Caco-2 (cell line): ENCODE measurements at regions not wholly inside any gene's neighbourhood (a gene's known extent, or its start where the extent isn't known, plus 50 kb on each side); places are given as distances from the start of the nearest gene placed in this dataset.

Experiments used
- BruUV-seq: library from RNA; stranded (reverse); fragments of 400-500 nt; replicated peaks from 2 replicates; lab custom pipeline; 2021; lab: Mats Ljungman, UMichigan
- CTCF ChIA-PET: fragments of 300-600 bp; sonication (Branson Sonifier 250); formaldehyde crosslinking; loops from one replicate; lab custom pipeline; 2022; ENCODE audit warnings: antibody characterized with exemption; lab: Charles Lee
- POLR2A ChIA-PET: fragments of 300-600 bp; sonication (Branson Sonifier 250); formaldehyde crosslinking; loops from one replicate; lab custom pipeline; 2022; ENCODE audit warnings: antibody characterized with exemption; lab: Charles Lee
- DNase-seq, 2 experiments: peaks; one replicate each; pipeline versions ENCODE4 v3.0.0 to v3.0.0-alpha.2; 2020 to 2022
- H3K27me3 ChIP-seq: replicated peaks from 2 replicates; pipeline ENCODE4 v1.6.0; 2011; ENCODE audit warnings: low read length; ENCODE audit not compliant: control insufficient read depth, insufficient read depth
- H3K36me3 ChIP-seq: 2 replicates; pipeline ENCODE4 v1.5.1; 2011; ENCODE audit warnings: low read length; ENCODE audit not compliant: control insufficient read depth, insufficient read depth
- H3K4me1 ChIP-seq: fragments of 250-450 bp; sonication (Bioruptor Pico); 2 replicates; pipeline ENCODE4 v1.5.1; 2020; ENCODE audit warnings: mild to moderate bottlenecking
- H3K4me3 ChIP-seq: 2 replicates; pipeline ENCODE4 v1.5.1; 2011; ENCODE audit warnings: low read depth, mild to moderate bottlenecking, control low read depth, low read length
- H3K9me3 ChIP-seq: fragments of 250-450 bp; sonication (Bioruptor Pico); 2 replicates; pipeline ENCODE4 v1.5.1; 2020; ENCODE audit warnings: mild to moderate bottlenecking, moderate library complexity
- H3K27ac Mint-ChIP-seq: one replicate; pipeline ENCODE4 v1.8.0; 2022; ENCODE audit warnings: mixed read lengths; ENCODE audit not compliant: unreplicated experiment
- H3K27me3 Mint-ChIP-seq: one replicate; pipeline ENCODE4 v1.8.0; 2022; ENCODE audit warnings: mixed read lengths; ENCODE audit not compliant: insufficient read depth, unreplicated experiment
- H3K36me3 Mint-ChIP-seq: one replicate; pipeline ENCODE4 v1.8.0; 2022; ENCODE audit warnings: mild to moderate bottlenecking, mixed read lengths; ENCODE audit not compliant: insufficient read depth, unreplicated experiment
- H3K4me1 Mint-ChIP-seq: one replicate; pipeline ENCODE4 v1.8.0; 2022; ENCODE audit warnings: low read depth, mixed read lengths; ENCODE audit not compliant: unreplicated experiment
- H3K4me3 Mint-ChIP-seq: one replicate; pipeline ENCODE4 v1.8.0; 2022; ENCODE audit warnings: mild to moderate bottlenecking, moderate library complexity, mixed read lengths; ENCODE audit not compliant: unreplicated experiment
- H3K9me3 Mint-ChIP-seq: one replicate; pipeline ENCODE4 v1.8.0; 2022; ENCODE audit warnings: mixed read lengths; ENCODE audit not compliant: unreplicated experiment
- intact Hi-C: fragments of 100-400 bp; cut with micrococcal nuclease; formaldehyde crosslinking; loops from one replicate; pipeline ENCODE4 v1.10.0; 2022; ENCODE audit not compliant: unreplicated experiment
- TF ChIP-seq, protein P1 (sequence below), 2 experiments: fragments of 200-600 bp in 1 of 2; IDR thresholded peaks; 1 replicate in 1 of 2; 2 replicates in 1 of 2; pipeline versions ENCODE4 v1.5.1 to v1.8.0; 2011 to 2022; ENCODE audit warnings: antibody characterized with exemption in 1 of 2, control low read depth in 1 of 2, inconsistent platforms in 1 of 2, low read depth in 1 of 2, low read length in 1 of 2, mild to moderate bottlenecking in 1 of 2, moderate library complexity in 1 of 2; ENCODE audit not compliant: insufficient read depth in 1 of 2, severe bottlenecking in 1 of 2, unreplicated experiment in 1 of 2

GRCh38 chrX:13938051-13938828 is 91.5 kb downstream of the GEMIN8 start:
- DNase-seq: peak in 1 of 2 experiments; percentile 17
- Mint-ChIP-seq H3K27ac (no peak overlapping the region), H3K36me3 (no peaks in the 10 kb centered on the region), H3K4me3 (peak overlapping the region; percentile 60), H3K9me3 (no peaks in the 10 kb centered on the region), H3K4me1 (no peaks in the 10 kb centered on the region), H3K27me3 (peaks cover 12% of the 10 kb centered on the region)
- CTCF ChIA-PET: no interaction called here
- POLR2A ChIA-PET: no interaction called here
- intact Hi-C loops: loop anchor here (10.0 kb wide), 1 partner anchor 87 kb away; the partner anchor contains the start of gene GEMIN8
- Histone ChIP-seq H3K36me3 (no peaks in the 10 kb centered on the region), H3K9me3 (no peaks in the 10 kb centered on the region), H3K4me3 (peak overlapping the region; percentile 38), H3K27me3 (no peaks in the 10 kb centered on the region), H3K4me1 (no peaks in the 10 kb centered on the region)
- TF ChIP-seq, protein P1, sequence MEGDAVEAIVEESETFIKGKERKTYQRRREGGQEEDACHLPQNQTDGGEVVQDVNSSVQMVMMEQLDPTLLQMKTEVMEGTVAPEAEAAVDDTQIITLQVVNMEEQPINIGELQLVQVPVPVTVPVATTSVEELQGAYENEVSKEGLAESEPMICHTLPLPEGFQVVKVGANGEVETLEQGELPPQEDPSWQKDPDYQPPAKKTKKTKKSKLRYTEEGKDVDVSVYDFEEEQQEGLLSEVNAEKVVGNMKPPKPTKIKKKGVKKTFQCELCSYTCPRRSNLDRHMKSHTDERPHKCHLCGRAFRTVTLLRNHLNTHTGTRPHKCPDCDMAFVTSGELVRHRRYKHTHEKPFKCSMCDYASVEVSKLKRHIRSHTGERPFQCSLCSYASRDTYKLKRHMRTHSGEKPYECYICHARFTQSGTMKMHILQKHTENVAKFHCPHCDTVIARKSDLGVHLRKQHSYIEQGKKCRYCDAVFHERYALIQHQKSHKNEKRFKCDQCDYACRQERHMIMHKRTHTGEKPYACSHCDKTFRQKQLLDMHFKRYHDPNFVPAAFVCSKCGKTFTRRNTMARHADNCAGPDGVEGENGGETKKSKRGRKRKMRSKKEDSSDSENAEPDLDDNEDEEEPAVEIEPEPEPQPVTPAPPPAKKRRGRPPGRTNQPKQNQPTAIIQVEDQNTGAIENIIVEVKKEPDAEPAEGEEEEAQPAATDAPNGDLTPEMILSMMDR (IDR thresholded peaks at IDR 0.05; ENCODE audit: insufficient read depth in 1 of 2, low read depth in 1 of 2, low read length in 1 of 2, severe bottlenecking in 1 of 2, unreplicated experiment in 1 of 2): no peak
- no TSS peak for BruUV-seq

DNA sequence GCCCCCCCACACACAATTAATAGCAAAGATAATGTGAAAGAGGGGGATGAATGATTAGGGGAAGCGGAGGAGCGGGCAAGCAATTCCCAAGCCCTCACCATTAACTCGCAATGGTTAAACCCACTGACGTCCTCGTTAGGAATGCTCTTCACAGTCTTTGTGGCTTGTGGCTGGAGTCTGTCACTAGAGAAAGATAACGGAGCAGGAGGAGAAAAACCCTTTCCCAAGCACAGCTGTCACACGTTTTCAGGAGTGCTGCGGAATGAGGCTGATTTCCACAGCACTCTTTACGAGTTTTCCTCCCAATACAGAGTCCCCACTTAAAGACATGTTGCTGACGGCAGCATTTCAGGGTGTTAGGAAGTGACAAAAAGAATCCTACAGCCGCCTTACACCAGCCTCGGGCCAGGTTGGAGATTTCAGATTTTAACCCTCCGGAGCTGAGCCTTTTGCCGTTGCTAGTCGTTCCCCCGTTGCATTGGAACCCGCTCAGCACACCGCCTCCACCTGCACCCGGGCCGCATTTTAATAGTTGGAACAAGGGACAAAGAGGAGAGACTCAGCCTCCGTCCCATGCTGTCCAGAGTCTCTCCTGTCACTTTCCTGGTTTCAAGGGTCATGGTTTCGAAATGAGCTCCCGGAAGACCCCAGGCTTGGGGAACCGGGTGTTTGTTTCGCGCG is 92.2 kb downstream of the GEMIN8 start:
- H3K36me3 ChIP-seq: no peaks in the 10 kb centered on the region
- no peaks in the 10 kb centered on the region for H3K4me1 ChIP-seq
- DNase-seq: no peak
- ChIA-PET CTCF (no interaction called here), POLR2A (no interaction called here)
- no peaks in the 10 kb centered on the region for H3K9me3 Mint-ChIP-seq
- H3K27me3 Mint-ChIP-seq: peaks cover 12% of the 10 kb centered on the region
- peak overlapping the region; percentile 38 for H3K4me3 ChIP-seq
- H3K4me1 Mint-ChIP-seq: no peaks in the 10 kb centered on the region
- intact Hi-C loops: loop anchor here (10.0 kb wide), 1 partner anchor 87 kb away; the partner anchor contains the start of gene GEMIN8
- H3K9me3 ChIP-seq: no peaks in the 10 kb centered on the region
- TF ChIP-seq, protein P1 (IDR thresholded peaks at IDR 0.05; ENCODE audit: insufficient read depth in 1 of 2, low read depth in 1 of 2, low read length in 1 of 2, severe bottlenecking in 1 of 2, unreplicated experiment in 1 of 2): no peak
- H3K27me3 ChIP-seq: no peaks in the 10 kb centered on the region
- no TSS peak for BruUV-seq
- no peaks in the 10 kb centered on the region for H3K36me3 Mint-ChIP-seq
- H3K27ac Mint-ChIP-seq: no peak overlapping the region
- peak overlapping the region; percentile 60 for H3K4me3 Mint-ChIP-seq

DNA sequence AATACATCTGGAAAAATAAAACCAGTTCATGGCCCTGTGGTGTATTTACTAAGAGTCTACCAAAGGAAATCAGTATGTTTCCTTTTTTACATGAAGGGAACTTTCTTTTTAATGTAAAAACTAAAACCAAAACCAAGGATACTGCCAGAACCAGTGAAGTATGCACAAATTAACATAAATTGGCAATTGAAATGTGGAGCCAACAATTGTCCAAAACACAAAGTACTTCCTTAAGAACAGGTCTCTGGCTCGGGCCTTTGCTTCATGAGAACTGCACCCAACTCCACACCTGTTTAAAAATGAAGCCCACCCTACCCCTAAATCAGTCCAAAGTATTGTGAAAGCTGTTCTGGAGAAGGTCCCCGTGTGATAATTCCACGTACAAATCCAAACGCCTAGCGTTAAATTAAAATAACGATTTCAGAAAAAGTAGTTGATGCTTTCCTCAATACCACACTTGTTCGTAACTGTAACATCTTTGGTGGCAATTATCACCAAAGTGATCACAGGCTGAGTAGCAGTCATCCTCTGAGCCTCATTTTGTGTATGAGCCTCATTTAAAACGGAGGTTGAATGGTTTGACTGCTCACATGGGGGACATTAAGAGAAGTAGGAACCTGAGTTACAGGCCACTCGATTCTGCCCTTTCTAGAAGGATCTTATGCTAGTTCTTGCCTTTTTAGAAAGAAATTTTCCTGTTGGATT is 93.0 kb downstream of the GEMIN8 start:
- H3K4me3 Mint-ChIP-seq: no peak overlapping the region
- no peak overlapping the region for H3K27ac Mint-ChIP-seq

More for the DNA sequence above, 93.0 kb downstream of the GEMIN8 start:
- ChIA-PET CTCF (no interaction called here), POLR2A (no interaction called here)
- no peaks in the 10 kb centered on the region for H3K9me3 ChIP-seq
- intact Hi-C loops: loop anchor here (10.0 kb wide), 1 partner anchor 88 kb away; the partner anchor contains the start of gene GEMIN8
- no peaks in the 10 kb centered on the region for H3K36me3 ChIP-seq
- no peaks in the 10 kb centered on the region for H3K36me3 Mint-ChIP-seq
- TF ChIP-seq, protein P1 (IDR thresholded peaks at IDR 0.05; ENCODE audit: insufficient read depth in 1 of 2, low read depth in 1 of 2, low read length in 1 of 2, severe bottlenecking in 1 of 2, unreplicated experiment in 1 of 2): no peak
- H3K27me3 Mint-ChIP-seq: peaks cover 18% of the 10 kb centered on the region
- H3K4me3 ChIP-seq: no peak overlapping the region
- no TSS peak for BruUV-seq
- H3K27me3 ChIP-seq: no peaks in the 10 kb centered on the region
- DNase-seq: no peak
- no peaks in the 10 kb centered on the region for H3K9me3 Mint-ChIP-seq
- no peaks in the 10 kb centered on the region for H3K4me1 ChIP-seq
- no peaks in the 10 kb centered on the region for H3K4me1 Mint-ChIP-seq
